Tibial nerve (tissue), 4 donors: ENCODE measurements at regions not wholly inside any gene's neighbourhood (a gene's known extent, or its start where the extent isn't known, plus 50 kb on each side); places are given as distances from the start of the nearest gene placed in this dataset.

Experiments
- EP300 ChIP-seq, 2 donors: sonication (generic); formaldehyde crosslinking; IDR thresholded peaks; one replicate each; pipeline ENCODE4 v1.6.1; 2017; ENCODE audit warnings: antibody characterized with exemption in 2 of 2, mild to moderate bottlenecking in 1 of 2
- POLR2A ChIP-seq, 2 donors: fragments of 450-650 bp; IDR thresholded peaks; one replicate each; pipeline ENCODE4 v1.6.1; 2017; ENCODE audit warnings: antibody characterized with exemption in 2 of 2, mild to moderate bottlenecking in 2 of 2, moderate library complexity in 2 of 2
- TF ChIP-seq, protein P1 (sequence below), 5 experiments: fragments of 200-600 bp in 3 of 5; fragments of 450-650 bp in 2 of 5; sonication (generic) in 3 of 5; IDR thresholded peaks; one replicate each; pipeline ENCODE4 v1.5.1; 2016 to 2019; ENCODE audit warnings: antibody characterized with exemption in 5 of 5, mild to moderate bottlenecking in 3 of 5, moderate library complexity in 2 of 5

DNA sequence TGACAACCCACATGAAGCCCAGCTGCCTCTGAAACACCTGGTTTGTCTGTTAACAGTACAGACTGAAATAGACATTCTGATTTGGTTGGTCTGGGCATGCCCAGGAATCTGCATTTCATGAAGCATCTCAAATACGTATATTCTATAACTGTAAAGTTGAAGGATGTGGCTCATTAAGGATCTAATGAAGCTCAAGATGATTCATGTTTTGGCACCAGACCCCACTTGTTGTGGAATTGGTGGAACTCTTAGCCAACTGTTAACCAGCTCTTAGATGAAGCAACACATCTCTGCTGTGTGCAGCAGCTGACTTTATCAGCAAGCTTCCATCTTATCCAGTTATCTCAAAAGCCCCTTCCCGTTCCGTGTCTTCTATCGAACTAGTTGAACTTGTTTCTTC is 232.2 kb downstream of the INSC start:
- TF ChIP-seq, protein P1, sequence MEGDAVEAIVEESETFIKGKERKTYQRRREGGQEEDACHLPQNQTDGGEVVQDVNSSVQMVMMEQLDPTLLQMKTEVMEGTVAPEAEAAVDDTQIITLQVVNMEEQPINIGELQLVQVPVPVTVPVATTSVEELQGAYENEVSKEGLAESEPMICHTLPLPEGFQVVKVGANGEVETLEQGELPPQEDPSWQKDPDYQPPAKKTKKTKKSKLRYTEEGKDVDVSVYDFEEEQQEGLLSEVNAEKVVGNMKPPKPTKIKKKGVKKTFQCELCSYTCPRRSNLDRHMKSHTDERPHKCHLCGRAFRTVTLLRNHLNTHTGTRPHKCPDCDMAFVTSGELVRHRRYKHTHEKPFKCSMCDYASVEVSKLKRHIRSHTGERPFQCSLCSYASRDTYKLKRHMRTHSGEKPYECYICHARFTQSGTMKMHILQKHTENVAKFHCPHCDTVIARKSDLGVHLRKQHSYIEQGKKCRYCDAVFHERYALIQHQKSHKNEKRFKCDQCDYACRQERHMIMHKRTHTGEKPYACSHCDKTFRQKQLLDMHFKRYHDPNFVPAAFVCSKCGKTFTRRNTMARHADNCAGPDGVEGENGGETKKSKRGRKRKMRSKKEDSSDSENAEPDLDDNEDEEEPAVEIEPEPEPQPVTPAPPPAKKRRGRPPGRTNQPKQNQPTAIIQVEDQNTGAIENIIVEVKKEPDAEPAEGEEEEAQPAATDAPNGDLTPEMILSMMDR (IDR thresholded peaks at IDR 0.05): no peak
- TF ChIP-seq POLR2A (IDR thresholded peaks at IDR 0.05) (no peak), EP300 (IDR thresholded peaks at IDR 0.05) (no peak)
